H1 (cell line): ENCODE measurements at regions not wholly inside any gene's neighbourhood (a gene's known extent, or its start where the extent isn't known, plus 50 kb on each side); places are given as distances from the start of the nearest gene placed in this dataset. TPM values are rescaled to one million over a fixed set of nuclear protein-coding genes. Genes with fewer than 3 reads are reported as not detected.

Source experiments
- microRNA-seq, 2 experiments: library from miRNA; unstranded; fragments of <30 nt; microRNA quantifications; one replicate each; pipeline versions ENCODE4 to v1.2.0, GENCODE V29; 2016 to 2020; ENCODE audit warnings: borderline microRNAs expressed in 2 of 2, borderline number of aligned reads in 2 of 2, borderline replicate concordance in 1 of 2
- small RNA-seq: library from polyadenylated mRNA; stranded (forward); fragments of <200 nt; extraction: miRNeasy Mini kit (QIAGEN cat#:217004); gene quantifications from one replicate; pipeline ENCODE3, GENCODE V24; 2013; ENCODE audit not compliant: insufficient read depth

Small RNA genes lying in the stretch of these regions (microRNA-seq; reads per million reads assigned to microRNA genes)
- 0 reads per million in 2 experiments for gene MIR4261

Small RNA genes lying in the stretch of these regions (small RNA-seq; reads per million reads assigned to genes)
- gene MIR4261 = not detected
